ENCODE measurements at regions not wholly inside any gene's neighbourhood (a gene's known extent, or its start where the extent isn't known, plus 50 kb on each side); places are given as distances from the start of the nearest gene placed in this dataset.

DNA sequence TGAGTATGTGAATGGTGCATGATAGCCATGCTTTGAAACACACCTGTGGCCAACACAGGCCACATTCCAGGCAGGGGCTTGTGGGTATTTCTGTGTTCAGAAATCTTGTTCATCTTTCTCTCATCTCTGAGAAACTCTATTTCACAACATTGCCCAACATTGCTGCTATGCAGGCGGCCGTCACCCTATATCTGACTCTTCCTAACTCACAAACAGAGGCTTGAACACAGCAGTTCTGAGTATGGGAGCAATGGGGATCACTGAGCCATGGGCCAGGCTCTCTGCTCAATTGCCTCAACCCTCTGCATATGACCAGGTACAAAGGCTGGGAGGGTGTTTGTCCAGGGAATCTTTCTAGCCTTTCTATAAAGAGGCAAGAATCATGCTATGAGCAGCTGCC, 259.9 kb downstream of the BUD13 start:
- H3K79me2 ChIP-seq (replicated peaks; ENCODE audit: insufficient read depth, low read length), result no peaks in the 10 kb centered on the region
- H3K27me3 ChIP-seq (ENCODE audit: insufficient read depth, low read depth, low read length), result no peaks in the 10 kb centered on the region
- no peak for TF ChIP-seq SMC3 (conservative IDR thresholded peaks at IDR 0.05; ENCODE audit: poor library complexity)
- TF ChIP-seq EZH2 (IDR thresholded peaks at IDR 0.05; ENCODE audit: borderline replicate concordance, insufficient read depth, low read length, poor library complexity, severe bottlenecking), result no peak
- TF ChIP-seq EP300 (conservative IDR thresholded peaks at IDR 0.05; ENCODE audit: poor library complexity, severe bottlenecking), result no peak
- TF ChIP-seq, protein P1, sequence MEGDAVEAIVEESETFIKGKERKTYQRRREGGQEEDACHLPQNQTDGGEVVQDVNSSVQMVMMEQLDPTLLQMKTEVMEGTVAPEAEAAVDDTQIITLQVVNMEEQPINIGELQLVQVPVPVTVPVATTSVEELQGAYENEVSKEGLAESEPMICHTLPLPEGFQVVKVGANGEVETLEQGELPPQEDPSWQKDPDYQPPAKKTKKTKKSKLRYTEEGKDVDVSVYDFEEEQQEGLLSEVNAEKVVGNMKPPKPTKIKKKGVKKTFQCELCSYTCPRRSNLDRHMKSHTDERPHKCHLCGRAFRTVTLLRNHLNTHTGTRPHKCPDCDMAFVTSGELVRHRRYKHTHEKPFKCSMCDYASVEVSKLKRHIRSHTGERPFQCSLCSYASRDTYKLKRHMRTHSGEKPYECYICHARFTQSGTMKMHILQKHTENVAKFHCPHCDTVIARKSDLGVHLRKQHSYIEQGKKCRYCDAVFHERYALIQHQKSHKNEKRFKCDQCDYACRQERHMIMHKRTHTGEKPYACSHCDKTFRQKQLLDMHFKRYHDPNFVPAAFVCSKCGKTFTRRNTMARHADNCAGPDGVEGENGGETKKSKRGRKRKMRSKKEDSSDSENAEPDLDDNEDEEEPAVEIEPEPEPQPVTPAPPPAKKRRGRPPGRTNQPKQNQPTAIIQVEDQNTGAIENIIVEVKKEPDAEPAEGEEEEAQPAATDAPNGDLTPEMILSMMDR (IDR thresholded peaks at IDR 0.05; ENCODE audit: poor library complexity, severe bottlenecking), result no peak
- no peak for TF ChIP-seq POLR2AphosphoS5 (IDR thresholded peaks at IDR 0.05)
- TF ChIP-seq MXI1 (conservative IDR thresholded peaks at IDR 0.05; ENCODE audit: poor library complexity, severe bottlenecking), result no peak
- TF ChIP-seq TAF1 (IDR thresholded peaks at IDR 0.05; ENCODE audit: low read depth), result no peak
- no peak for TF ChIP-seq RAD21 (conservative IDR thresholded peaks at IDR 0.05)
- TF ChIP-seq, protein P2, sequence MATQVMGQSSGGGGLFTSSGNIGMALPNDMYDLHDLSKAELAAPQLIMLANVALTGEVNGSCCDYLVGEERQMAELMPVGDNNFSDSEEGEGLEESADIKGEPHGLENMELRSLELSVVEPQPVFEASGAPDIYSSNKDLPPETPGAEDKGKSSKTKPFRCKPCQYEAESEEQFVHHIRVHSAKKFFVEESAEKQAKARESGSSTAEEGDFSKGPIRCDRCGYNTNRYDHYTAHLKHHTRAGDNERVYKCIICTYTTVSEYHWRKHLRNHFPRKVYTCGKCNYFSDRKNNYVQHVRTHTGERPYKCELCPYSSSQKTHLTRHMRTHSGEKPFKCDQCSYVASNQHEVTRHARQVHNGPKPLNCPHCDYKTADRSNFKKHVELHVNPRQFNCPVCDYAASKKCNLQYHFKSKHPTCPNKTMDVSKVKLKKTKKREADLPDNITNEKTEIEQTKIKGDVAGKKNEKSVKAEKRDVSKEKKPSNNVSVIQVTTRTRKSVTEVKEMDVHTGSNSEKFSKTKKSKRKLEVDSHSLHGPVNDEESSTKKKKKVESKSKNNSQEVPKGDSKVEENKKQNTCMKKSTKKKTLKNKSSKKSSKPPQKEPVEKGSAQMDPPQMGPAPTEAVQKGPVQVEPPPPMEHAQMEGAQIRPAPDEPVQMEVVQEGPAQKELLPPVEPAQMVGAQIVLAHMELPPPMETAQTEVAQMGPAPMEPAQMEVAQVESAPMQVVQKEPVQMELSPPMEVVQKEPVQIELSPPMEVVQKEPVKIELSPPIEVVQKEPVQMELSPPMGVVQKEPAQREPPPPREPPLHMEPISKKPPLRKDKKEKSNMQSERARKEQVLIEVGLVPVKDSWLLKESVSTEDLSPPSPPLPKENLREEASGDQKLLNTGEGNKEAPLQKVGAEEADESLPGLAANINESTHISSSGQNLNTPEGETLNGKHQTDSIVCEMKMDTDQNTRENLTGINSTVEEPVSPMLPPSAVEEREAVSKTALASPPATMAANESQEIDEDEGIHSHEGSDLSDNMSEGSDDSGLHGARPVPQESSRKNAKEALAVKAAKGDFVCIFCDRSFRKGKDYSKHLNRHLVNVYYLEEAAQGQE (IDR thresholded peaks at IDR 0.05; ENCODE audit: borderline replicate concordance), result no peak
- no peak overlapping the region for H2AFZ ChIP-seq (ENCODE audit: low read depth, low read length)
- no peaks in the 10 kb centered on the region for H4K20me1 ChIP-seq (ENCODE audit: insufficient read depth)
- no peaks in the 10 kb centered on the region for H3K36me3 ChIP-seq (ENCODE audit: insufficient read depth, low read length)
- H3K27ac ChIP-seq (ENCODE audit: low read length), result no peak overlapping the region
- H3F3A ChIP-seq (ENCODE audit: insufficient read depth, low read length, poor library complexity, severe bottlenecking), result no peaks in the 10 kb centered on the region
- no peak overlapping the region for H3K4me2 ChIP-seq (ENCODE audit: low read length)
- no peaks in the 10 kb centered on the region for H3K9me2 ChIP-seq (ENCODE audit: insufficient read depth, low read length)
- H3K4me3 ChIP-seq (ENCODE audit: low read length), result no peak overlapping the region
- H3K9me3 ChIP-seq (ENCODE audit: low read length), result no peaks in the 10 kb centered on the region
- no peak overlapping the region for H3K9ac ChIP-seq (ENCODE audit: low read length)

DNA sequence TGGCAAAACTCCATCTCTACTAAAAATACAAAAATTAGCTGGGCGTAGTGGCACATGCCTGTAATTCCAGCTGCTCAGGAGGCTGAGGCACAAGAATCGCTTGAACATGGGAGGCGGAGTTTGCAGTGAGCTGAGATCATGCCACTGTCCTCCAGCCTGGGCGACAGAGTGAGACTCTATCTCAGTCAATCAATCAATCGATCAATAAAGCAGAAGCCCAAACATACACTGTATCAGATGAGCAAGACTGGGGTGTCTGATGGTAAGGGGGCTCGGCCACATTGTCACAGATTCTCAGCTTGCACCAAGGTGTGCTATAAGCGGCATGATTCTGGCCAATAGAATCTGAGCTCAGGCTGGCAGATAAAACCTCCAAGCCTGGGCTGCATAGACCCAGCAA, 261.1 kb downstream of the BUD13 start:
- TF ChIP-seq, protein P2 (IDR thresholded peaks at IDR 0.05; ENCODE audit: borderline replicate concordance), result no peak
- TF ChIP-seq POLR2AphosphoS5 (IDR thresholded peaks at IDR 0.05) (no peak), EZH2 (IDR thresholded peaks at IDR 0.05; ENCODE audit: borderline replicate concordance, insufficient read depth, low read length, poor library complexity, severe bottlenecking) (no peak), TAF1 (IDR thresholded peaks at IDR 0.05; ENCODE audit: low read depth) (no peak), RAD21 (conservative IDR thresholded peaks at IDR 0.05) (no peak), MXI1 (conservative IDR thresholded peaks at IDR 0.05; ENCODE audit: poor library complexity, severe bottlenecking) (no peak), EP300 (conservative IDR thresholded peaks at IDR 0.05; ENCODE audit: poor library complexity, severe bottlenecking) (no peak), SMC3 (conservative IDR thresholded peaks at IDR 0.05; ENCODE audit: poor library complexity) (no peak)
- TF ChIP-seq, protein P1 (IDR thresholded peaks at IDR 0.05; ENCODE audit: poor library complexity, severe bottlenecking), result no peak
- Histone ChIP-seq H3K4me3 (ENCODE audit: low read length) (no peak overlapping the region), H4K20me1 (ENCODE audit: insufficient read depth) (no peaks in the 10 kb centered on the region), H2AFZ (ENCODE audit: low read depth, low read length) (no peak overlapping the region), H3K9me2 (ENCODE audit: insufficient read depth, low read length) (no peaks in the 10 kb centered on the region), H3K27me3 (ENCODE audit: insufficient read depth, low read depth, low read length) (no peaks in the 10 kb centered on the region), H3K36me3 (ENCODE audit: insufficient read depth, low read length) (no peaks in the 10 kb centered on the region), H3F3A (ENCODE audit: insufficient read depth, low read length, poor library complexity, severe bottlenecking) (no peaks in the 10 kb centered on the region), H3K27ac (ENCODE audit: low read length) (no peak overlapping the region), H3K79me2 (replicated peaks; ENCODE audit: insufficient read depth, low read length) (no peaks in the 10 kb centered on the region), H3K9me3 (ENCODE audit: low read length) (no peaks in the 10 kb centered on the region), H3K9ac (ENCODE audit: low read length) (no peak overlapping the region), H3K4me2 (ENCODE audit: low read length) (no peak overlapping the region)

All from neural cell (in vitro differentiated cells).